ENCODE measurements at regions not wholly inside any gene's neighbourhood (a gene's known extent, or its start where the extent isn't known, plus 50 kb on each side); places are given as distances from the start of the nearest gene placed in this dataset.

- Mint-ChIP-seq H3K27ac (no peak overlapping the region), H3K36me3 (ENCODE audit: low read depth) (no peaks in the 10 kb centered on the region), H3K4me1 (ENCODE audit: low read depth) (peaks cover 18% of the 10 kb centered on the region), H3K4me3 (no peak overlapping the region), H3K9me3 (no peaks in the 10 kb centered on the region), H3K27me3 (no peaks in the 10 kb centered on the region)
- no peak for DNase-seq
- ChIA-PET POLR2A (interaction anchor here (2.1 kb wide), 1 partner anchor 35 kb away, joined by 6 read pairs; no protein-coding TSS in a partner anchor), CTCF (no interaction called here)
- TF ChIP-seq CTCF (IDR thresholded peaks at IDR 0.05) = no peak
- peak; percentile 57 for ATAC-seq
- intact Hi-C loops (cut with micrococcal nuclease) = loop anchor here (2.0 kb wide), 1 partner anchor 39 kb away; no protein-coding TSS in a partner anchor
Measured at GRCh38 chr3:18825665-18826064, 322.6 kb upstream of the KCNH8 start.

- peaks cover 20% of the 10 kb centered on the region for H3K4me1 Mint-ChIP-seq (ENCODE audit: low read depth)
- no peaks in the 10 kb centered on the region for H3K36me3 Mint-ChIP-seq (ENCODE audit: low read depth)
- intact Hi-C loops (cut with micrococcal nuclease) = no loop called here
- POLR2A ChIA-PET = no interaction called here
- H3K4me3 Mint-ChIP-seq = no peak overlapping the region
- CTCF ChIA-PET = interaction anchor here (1.1 kb wide), 1 partner anchor 22 kb away, joined by 3 read pairs; no protein-coding TSS in a partner anchor
- H3K27ac Mint-ChIP-seq = no peak overlapping the region
- no peaks in the 10 kb centered on the region for H3K27me3 Mint-ChIP-seq
- TF ChIP-seq CTCF (IDR thresholded peaks at IDR 0.05) = no peak
- peaks cover 4% of the 10 kb centered on the region for H3K9me3 Mint-ChIP-seq
- ATAC-seq (no peak), DNase-seq (no peak)
Measured at GRCh38 chr3:18813300-18813699, 335.0 kb upstream of the KCNH8 start.

GRCh38 chr3:18812316-18812715, 336.0 kb upstream of the KCNH8 start:
- Mint-ChIP-seq H3K4me3 (no peak overlapping the region), H3K9me3 (peaks cover 3% of the 10 kb centered on the region), H3K4me1 (ENCODE audit: low read depth) (peaks cover 28% of the 10 kb centered on the region), H3K27ac (no peak overlapping the region), H3K27me3 (no peaks in the 10 kb centered on the region), H3K36me3 (ENCODE audit: low read depth) (no peaks in the 10 kb centered on the region)
- DNase-seq = no peak
- no peak for TF ChIP-seq CTCF (IDR thresholded peaks at IDR 0.05)
- POLR2A ChIA-PET = no interaction called here
- ATAC-seq = no peak
- CTCF ChIA-PET = interaction anchor here (1.1 kb wide), 1 partner anchor 21 kb away, joined by 3 read pairs; no protein-coding TSS in a partner anchor
- intact Hi-C loops (cut with micrococcal nuclease) = no loop called here

- CTCF ChIA-PET = interaction anchor here (1.8 kb wide), 1 partner anchor 13 kb away, joined by 4 read pairs; no protein-coding TSS in a partner anchor
- H3K4me3 Mint-ChIP-seq = no peak overlapping the region
- peak overlapping the region; percentile 76 for H3K27ac Mint-ChIP-seq
Measured at GRCh38 chr3:18810306-18810661, 338.0 kb upstream of the KCNH8 start.

More at GRCh38 chr3:18810306-18810661, 338.0 kb upstream of the KCNH8 start:
- peaks cover 29% of the 10 kb centered on the region for H3K4me1 Mint-ChIP-seq (ENCODE audit: low read depth)
- no peaks in the 10 kb centered on the region for H3K36me3 Mint-ChIP-seq (ENCODE audit: low read depth)
- no peak for TF ChIP-seq CTCF (IDR thresholded peaks at IDR 0.05)
- no peaks in the 10 kb centered on the region for H3K9me3 Mint-ChIP-seq
- ATAC-seq = peak; percentile 44
- DNase-seq = no peak
- intact Hi-C loops (cut with micrococcal nuclease) = no loop called here
- H3K27me3 Mint-ChIP-seq = no peaks in the 10 kb centered on the region
- POLR2A ChIA-PET = interaction anchor here (1.4 kb wide), 1 partner anchor 18 kb away, joined by 3 read pairs; no protein-coding TSS in a partner anchor

Data from activated CD8-positive, alpha-beta T cell treated with anti-CD3 and anti-CD28 coated beads for 36 hours (primary cell).